Esophagus muscularis mucosa (tissue), 3 donors: ENCODE measurements at regions not wholly inside any gene's neighbourhood (a gene's known extent, or its start where the extent isn't known, plus 50 kb on each side); places are given as distances from the start of the nearest gene placed in this dataset.

Source experiments
- POLR2A ChIP-seq: fragments of 450-650 bp; IDR thresholded peaks from one replicate; pipeline ENCODE4 v1.6.1; 2017; ENCODE audit warnings: antibody characterized with exemption, moderate library complexity, mild to moderate bottlenecking, low read depth
- POLR2AphosphoS5 ChIP-seq, 2 donors: sonication (generic); formaldehyde crosslinking; IDR thresholded peaks; one replicate each; pipeline ENCODE4 v1.6.1; 2017; ENCODE audit warnings: antibody characterized with exemption in 2 of 2
- TF ChIP-seq, protein P1 (sequence below), 3 experiments: fragments of 200-600 bp in 2 of 3; fragments of 450-650 bp in 1 of 3; sonication (generic) in 2 of 3; IDR thresholded peaks; one replicate each; pipeline ENCODE4 v1.5.1; 2017 to 2019; ENCODE audit warnings: antibody characterized with exemption in 3 of 3, mild to moderate bottlenecking in 2 of 3, moderate library complexity in 1 of 3

DNA sequence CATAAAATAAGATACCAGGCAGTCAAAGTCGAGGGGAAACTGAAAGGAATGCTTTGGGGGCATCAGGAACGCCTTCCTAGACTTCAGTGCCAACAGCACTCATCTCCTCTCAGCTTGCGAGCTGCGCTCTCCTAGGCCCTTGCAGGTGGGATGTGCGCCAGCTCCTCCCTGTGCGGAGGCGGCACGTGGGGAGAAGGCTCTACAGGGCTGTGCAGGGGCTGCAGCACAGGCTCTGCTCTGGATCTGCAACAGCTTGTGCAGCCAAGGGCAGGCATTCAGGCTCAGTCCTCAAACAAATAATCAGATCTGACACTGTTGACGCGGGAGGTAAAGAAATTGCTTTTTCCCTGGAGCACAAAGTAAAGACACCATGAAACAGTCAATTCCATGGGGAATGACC lies 144.8 kb downstream of the TTLL2 start:
- TF ChIP-seq, protein P1, sequence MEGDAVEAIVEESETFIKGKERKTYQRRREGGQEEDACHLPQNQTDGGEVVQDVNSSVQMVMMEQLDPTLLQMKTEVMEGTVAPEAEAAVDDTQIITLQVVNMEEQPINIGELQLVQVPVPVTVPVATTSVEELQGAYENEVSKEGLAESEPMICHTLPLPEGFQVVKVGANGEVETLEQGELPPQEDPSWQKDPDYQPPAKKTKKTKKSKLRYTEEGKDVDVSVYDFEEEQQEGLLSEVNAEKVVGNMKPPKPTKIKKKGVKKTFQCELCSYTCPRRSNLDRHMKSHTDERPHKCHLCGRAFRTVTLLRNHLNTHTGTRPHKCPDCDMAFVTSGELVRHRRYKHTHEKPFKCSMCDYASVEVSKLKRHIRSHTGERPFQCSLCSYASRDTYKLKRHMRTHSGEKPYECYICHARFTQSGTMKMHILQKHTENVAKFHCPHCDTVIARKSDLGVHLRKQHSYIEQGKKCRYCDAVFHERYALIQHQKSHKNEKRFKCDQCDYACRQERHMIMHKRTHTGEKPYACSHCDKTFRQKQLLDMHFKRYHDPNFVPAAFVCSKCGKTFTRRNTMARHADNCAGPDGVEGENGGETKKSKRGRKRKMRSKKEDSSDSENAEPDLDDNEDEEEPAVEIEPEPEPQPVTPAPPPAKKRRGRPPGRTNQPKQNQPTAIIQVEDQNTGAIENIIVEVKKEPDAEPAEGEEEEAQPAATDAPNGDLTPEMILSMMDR (IDR thresholded peaks at IDR 0.05) = no peak
- no peak for TF ChIP-seq POLR2AphosphoS5 (IDR thresholded peaks at IDR 0.05)
- no peak for TF ChIP-seq POLR2A
